Stimulated activated CD4-positive, alpha-beta T cell treated with anti-CD3 and anti-CD28 coated beads, Interleukin-1b, Interleukin-23, amount 100 ng/mL, for 4 hours (primary cell): ENCODE measurements at regions not wholly inside any gene's neighbourhood (a gene's known extent, or its start where the extent isn't known, plus 50 kb on each side); places are given as distances from the start of the nearest gene placed in this dataset.
A peak's percentile ranks its signal among the peaks of the same experiment; 100 is the strongest.
"Not testable (repeated sequence)": the region's sequence is repeated elsewhere in the genome, so short reads cannot be mapped to it uniquely, and the experiment has no call there.

ENCODE experiments used
- DNase-seq, 2 donors: peaks; one replicate each; pipeline ENCODE4 v3.0.0-alpha.2; 2020; ENCODE audit warnings: low read depth in 2 of 2

DNA sequence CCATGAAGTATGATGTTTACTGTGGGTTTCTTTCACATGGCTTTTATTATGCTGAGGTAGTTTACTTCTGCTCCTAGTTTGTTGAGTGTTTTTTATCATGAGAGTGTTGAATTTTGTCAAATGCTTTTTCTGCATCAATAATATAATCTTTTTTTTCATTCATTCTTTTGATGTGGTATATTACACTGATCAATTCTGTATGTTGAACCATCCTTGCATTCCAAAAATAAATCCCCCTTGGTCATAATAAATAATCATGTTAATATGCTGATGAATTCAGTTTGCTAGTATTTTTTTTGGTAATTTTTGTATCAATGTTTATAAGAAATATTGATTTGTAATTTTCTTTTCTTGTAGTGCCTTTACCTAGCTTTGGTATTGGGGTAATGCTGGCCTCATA lies 97.9 kb upstream of the ZNF648 start:
- no peak for DNase-seq

DNA sequence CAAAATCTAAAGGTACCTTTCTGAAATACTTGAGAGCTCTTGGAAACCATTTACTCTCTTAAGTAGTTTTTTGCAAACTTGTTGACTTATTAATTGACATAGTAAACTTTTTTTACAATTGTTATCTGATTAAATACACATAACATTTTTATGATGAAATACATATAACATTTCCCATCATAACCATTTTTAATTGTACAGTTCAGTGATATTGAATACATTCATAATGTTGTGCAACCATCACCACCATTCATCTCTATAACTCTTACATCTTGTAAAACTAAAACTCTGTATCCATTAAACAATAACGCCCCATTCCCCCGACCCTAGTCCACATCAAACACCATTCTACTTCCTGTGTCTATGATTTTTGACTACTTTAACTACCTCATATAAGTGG lies 95.7 kb upstream of the ZNF648 start:
- DNase-seq, result no peak

DNA sequence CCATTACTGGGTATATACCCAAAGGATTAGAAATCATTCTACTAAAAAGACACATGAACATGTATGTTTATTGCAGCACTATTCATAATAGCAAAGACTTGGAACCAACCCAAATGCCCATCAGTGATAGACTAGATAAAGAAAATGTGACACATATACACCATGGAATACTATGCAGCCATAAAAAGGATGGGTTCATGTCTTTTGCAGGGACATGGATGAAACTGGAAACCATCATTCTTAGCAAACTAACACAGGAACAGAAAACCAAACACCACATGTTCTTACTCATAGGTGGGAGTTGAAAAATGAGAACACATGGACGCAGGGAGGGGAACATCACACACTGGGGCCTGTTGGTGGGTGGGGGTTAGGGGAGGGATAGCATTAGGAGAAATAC lies 92.9 kb upstream of the ZNF648 start:
- not testable (repeated sequence) for DNase-seq

DNA sequence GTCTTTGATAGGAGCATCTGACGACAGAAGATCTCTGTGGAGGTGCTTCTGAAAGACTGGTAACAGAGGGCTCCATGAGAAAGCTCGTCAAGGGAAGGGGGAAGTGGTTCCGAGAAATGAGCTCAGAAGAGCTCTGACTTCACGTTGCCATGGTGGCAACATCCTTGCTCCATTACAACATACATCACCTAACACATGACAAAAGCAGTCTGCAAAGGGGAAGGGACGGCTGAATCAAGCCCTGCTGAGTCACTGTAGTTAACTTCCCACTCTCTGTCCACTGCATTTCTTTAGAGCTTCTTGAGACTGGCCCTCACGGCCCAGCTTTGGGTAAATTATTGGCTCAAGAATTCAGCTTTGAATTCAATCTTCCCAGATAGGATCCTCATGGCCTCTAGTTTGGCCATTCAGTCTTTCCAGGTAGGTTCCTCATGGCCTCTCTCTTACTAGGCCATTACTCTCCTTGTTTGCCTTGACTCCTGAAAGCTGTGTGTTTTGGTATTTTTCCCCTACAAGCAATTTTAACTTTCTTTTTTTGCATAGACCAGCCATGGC lies 88.0 kb upstream of the ZNF648 start:
- DNase-seq, result no peak

DNA sequence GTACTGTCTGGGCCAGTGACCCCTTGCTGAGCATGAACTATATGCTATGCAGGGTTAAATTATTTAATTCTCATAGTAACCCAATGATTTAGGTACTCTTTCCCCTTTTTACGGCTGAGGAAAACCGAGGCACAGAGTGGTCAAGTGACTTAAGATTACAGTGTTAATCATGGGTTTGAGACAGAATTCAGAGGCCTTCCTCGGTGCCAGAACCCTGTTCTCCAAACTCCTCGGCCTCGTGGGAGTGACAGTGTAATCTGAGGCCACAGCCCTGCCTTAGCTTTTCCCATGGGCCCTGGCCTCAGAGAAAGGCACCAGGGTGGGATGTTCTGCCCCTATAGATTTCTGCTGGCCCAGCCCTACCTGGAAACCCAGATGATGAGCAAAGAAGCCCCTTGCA lies 86.4 kb upstream of the ZNF648 start:
- DNase-seq, result no peak

DNA sequence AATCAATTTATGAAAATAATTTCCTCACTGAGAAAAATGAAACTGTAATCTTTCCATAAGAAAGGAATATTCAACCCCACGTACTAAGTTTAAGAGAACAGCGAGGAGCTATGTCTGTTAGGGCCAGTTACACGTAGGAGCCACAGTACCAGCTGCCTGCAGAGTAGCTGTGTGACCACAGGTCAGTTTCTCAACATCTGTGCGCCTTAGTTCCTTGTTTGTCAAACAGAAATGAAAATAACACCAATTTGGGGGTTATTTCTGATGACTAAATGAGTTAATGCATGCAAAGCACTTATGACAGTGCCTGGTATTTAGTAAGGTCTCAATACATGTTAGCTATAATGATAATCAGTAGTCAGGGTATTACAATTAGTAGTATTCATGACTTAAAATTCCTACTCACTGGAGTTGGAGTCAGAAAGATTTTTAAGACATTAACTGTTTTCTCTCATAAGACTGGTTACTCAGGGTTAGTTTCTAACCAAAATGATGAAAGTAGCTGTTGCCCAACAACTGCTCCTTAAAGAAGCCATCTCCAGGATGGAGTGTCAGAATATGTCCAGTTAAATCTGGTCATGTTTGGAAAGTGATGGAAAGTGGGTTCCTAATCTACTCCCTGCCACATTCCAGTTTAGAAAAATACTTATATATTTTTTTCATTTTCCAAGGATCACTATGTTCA lies 85.8 kb upstream of the ZNF648 start:
- no peak for DNase-seq

DNA sequence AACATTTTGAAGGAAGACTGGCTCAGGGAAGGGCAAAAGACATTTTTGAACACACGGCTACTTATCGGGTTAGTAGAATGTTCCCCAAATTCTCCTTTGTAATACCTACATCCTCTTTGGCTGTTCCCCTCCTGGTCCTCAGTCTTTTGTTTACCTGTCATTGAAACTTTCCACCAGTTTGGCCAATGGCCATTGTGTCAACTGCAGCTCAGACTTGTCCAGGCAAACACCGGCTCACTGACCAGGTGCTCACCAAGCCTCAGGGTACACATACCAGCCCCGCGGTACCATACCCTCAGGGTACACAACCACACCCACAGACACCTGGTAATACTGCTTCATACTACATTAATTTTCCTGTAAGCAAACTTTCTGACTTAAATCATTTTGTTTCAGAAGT lies 84.8 kb upstream of the ZNF648 start:
- no peak for DNase-seq

DNA sequence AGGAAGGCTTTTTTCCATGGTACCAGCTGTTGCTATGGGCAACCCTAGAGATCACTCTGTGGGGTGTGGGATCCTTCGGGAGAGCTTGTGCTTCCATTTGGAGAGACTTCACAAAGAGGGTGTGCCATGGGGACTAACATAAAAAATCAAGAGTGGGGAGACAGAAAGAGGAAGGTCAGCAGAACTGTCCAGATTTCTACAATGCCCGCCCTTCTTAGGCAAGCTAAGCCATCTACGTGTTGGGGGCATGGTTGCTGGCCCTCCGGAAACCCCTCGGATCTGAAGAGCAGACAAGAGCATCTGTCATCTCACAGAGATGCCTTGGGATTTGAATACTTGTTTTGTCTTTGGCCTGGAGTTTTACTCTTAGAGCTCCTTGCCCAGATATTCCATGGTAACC lies 83.9 kb upstream of the ZNF648 start:
- DNase-seq, result no peak

DNA sequence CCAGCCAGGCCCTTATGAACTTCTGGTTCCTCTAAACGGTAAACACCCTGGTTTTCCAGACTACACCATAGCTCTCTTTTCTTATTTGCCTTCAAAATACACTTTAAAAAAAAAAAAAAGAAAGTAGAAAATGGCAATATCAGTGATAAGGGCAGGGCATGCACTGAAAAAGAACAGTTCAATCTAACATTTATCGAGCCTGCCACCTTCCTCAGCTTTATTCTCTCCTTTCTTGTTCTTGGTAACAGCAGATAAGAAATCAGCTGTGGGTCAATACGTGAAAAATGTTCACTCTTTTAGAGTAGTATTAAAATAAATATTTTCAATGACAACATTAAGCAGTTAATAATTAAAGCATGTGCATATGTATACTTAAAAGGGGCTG lies 83.1 kb upstream of the ZNF648 start:
- no peak for DNase-seq

DNA sequence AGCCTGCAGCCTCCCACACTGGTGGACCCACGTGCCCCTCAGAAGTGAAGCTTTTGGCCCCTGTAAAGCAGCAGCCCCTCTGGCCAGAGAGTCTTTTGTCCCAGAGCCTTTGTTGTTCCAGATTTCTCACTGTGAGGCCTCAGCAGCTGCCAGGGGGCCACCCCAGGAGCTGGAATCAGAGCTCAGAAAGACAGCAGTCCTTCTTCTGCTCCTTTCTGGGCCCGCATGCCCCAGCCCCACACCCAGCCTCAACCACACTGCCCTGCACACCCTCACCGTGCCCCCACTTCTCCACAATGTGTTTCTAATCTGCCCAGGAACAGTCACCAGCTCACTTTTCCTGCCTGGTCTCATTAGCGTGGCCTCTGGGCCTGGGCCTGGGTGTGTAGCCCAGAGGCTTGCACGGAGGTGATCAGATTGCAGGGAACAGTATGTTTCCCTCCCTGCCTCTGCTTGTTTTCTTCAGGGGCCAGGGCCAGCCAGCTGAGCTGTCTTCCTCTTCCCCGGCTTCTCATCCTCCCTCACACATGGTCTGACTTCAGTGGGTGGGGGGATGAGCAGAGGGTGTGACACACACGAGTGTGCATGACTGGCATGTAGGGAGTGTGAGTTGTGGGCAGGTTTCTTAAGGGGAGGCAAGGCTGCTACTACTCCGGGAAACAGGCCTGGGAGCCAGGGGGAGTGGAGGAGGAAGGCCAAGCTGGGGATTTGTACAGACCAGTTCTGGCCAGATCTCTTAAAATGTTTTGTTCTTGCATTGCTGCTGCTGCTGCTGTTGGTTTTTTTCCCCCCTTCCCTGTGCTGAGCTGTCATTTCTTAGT lies 82.5 kb upstream of the ZNF648 start:
- no peak for DNase-seq

DNA sequence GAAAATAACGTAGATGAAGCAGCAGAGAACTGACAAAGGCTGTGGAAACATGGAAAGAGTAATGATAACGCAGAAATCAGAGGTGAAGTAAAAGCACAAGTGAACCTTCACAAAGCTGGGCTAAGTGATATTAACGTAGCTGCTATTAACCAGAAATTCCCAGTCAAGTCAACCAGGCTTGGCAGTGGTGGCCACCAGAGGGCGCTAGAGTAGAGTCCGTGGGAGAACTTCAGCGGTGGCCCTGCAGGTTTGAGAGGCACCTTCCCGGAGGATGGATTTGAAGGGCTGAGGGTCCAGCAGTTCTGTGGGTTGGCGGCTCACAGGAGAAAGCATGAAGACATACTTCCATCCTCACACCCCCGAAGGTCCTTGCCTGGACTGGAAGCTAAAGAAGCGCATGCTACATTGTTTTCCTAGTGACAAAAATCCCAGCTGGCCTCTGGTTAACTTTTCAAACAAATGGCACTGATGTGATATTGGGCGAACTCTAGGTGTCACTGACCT lies 81.7 kb upstream of the ZNF648 start:
- peak; percentile 87 to 88 for DNase-seq

DNA sequence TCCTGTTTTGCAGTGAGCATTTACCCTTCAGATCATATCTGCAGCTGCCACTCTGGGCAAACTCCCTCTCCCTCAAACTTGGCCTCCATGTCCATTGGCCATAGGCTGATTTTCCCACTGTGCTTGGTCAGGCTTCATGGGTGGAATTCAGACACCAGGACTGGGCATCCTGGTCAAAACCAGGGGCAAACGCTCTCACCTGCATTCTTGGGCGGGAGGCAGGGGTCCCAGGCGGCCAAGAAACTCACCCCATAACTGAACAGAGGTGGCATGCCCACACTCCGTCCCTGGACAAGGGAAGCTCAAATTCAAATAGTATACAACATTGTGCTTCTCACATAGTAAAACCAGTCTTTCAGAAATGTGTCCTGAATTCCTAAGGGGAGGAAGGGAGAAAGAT lies 81.1 kb upstream of the ZNF648 start:
- no peak for DNase-seq

DNA sequence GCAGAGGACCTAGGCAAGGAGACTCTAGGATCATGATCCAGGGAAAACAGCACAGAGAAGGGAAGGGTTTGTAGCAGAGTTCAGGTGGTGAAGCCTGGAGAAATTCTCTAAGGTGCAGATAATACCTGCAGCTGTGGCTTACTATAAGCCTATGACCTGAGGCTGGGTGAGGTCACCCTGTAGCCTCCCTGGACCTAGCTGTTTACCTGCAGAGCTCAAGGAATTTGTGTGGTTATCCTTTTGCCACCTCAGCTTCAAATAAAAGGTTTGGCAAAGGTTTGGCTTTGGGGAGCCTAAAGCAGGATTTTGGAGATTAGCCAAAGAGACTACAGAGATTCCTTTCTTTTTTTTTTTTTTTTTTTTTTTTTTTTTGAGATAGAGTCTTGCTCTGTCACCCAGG lies 79.5 kb upstream of the ZNF648 start:
- no peak for DNase-seq

DNA sequence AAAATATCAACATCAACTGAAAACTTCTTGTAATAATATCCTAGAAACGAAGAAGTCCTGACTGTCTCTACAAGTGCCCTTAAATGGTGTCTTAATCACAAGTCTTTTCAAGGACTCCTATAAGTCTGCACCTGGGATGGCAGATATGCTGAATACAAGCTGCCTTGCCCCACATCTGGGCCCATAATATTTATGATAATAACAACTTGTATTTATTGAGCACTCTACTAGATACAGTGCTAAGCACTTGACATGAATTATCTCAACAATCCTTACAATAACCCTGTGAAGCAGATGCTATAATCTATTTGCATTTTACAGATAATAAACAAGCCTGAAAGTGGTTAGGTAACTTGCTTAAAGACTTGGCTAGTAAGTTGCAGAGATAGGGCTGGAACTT lies 78.0 kb upstream of the ZNF648 start:
- DNase-seq, result no peak

DNA sequence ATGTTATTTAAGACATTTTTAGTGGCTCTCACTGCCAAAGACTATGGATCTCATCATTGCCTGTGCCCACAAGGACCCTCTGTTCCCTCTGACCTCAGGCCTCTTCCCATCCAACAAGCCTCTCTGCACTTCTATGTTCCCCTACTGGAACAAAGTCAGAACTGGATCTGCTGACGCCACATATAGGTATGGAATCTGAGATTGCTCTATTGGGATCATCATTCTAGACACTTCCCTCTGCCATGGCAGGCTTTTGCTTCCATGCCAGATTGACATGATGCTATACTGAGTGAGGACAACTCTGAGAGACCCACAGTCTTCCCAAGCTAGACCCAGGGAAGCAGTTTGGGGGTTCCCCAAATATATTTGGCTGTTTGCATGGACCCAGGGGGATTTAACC lies 76.0 kb upstream of the ZNF648 start:
- DNase-seq, result no peak

DNA sequence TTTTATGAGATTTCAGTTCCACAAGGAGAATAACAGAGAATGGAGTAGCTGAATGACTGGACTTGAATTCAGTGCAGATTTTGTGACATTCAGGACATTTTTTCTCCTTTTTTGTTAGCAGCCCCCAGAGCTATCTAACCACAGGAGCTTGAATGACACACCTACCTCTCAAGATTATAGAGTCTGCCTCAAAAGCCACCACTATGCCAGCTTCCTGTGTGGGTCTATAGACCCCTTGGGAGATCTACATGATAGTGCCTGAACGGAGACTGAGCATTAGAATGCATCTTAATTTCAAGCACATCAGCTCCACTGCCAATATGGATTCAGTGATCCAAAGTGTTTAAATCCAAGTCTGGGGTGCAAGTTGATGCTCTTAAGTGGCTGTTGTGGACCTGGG lies 74.4 kb upstream of the ZNF648 start:
- no peak for DNase-seq

DNA sequence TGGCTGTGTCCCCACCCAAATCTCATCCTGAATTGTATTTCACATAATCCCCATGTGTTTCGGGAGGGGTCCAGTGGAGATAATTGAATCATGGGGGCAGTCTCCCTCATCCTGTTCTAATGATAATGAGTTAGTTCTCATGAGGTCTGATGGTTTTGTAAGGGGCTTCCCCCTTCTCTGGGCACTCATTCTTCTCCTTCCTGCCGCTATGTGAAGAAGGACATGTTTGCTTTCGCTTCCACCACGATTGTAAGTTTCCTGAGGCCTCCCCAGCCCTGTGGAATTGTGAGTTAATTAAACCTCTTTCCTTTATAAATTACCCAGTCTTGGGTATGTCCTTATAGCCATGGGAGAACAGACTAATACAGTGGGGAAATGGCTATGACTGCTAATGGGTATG lies 72.7 kb upstream of the ZNF648 start:
- DNase-seq, result no peak

DNA sequence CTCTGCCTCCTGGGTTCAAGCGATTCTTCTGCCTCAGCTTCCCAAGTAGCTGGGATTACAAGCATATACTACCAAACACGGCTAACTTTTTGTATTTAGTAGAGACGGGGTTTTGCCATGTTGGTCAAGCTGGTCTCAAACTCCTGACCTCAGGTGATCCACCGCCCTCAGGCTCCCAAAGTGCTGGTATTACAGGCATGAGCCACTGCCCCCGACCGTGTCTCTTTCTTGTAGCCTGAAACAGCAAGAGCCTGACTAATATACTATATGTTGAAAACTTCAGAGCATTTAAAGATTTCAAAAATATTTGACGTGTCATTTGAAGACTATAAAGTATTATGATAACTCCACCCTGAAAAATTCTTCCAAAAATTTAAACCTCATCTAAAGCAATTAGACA lies 71.7 kb upstream of the ZNF648 start:
- no peak for DNase-seq

DNA sequence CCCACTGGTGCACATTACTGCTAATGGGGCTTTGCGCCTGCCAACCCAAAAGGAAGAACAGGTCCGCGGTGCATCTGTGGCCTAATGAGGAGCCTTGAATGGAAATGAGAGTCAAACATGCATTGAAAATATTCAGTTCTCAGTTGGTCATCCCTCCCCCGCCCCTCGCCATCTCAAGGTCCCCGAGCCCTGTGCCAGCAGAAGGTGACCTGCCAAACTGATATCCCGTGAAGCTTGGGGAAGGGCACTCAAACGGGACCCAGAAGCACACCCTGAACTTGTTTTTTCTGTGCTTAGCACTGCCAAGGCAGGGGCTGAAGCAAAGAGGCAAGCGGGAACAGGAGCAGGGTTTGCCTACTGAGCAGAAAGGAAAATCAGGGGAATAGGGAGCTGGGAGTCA lies 67.9 kb upstream of the ZNF648 start:
- no peak for DNase-seq

DNA sequence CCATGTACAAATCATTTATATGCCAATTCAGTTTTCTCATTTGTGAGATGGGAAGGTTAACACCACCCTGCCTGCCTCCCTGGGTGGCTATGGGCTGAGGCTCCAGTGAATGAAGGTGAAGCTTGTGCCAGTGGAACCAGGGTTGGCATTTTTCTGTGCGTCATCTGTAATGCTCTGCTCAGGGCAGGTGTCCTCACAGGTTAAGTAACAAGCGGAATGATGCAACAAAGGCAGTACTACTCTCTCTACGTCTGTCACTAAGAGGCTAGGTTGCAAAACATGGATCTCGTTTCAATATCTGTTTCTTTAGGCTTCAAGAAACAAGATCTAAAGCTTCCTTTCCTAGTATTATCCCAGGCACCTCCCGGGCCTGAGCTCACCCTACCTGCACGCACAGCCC lies 67.0 kb upstream of the ZNF648 start:
- no peak for DNase-seq

DNA sequence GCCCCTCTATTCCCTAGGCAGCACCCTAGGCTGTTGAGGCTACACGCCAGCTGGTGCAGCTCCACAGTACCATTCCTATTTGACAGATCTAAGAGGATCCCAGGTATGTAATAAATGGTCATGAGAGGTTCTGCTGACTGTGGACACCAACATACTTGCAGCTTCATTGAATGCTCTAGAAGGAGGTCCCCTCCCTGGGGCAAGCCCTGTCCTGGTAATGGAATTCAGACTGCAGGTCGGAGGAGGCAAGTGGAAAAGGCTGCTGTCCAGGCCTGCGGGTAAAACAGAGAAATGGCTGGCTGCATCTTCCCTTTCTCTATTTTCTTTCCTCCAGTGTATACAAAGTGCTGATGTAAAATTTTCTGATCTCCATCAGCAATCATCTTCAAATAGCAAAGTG lies 66.1 kb upstream of the ZNF648 start:
- DNase-seq, result no peak

DNA sequence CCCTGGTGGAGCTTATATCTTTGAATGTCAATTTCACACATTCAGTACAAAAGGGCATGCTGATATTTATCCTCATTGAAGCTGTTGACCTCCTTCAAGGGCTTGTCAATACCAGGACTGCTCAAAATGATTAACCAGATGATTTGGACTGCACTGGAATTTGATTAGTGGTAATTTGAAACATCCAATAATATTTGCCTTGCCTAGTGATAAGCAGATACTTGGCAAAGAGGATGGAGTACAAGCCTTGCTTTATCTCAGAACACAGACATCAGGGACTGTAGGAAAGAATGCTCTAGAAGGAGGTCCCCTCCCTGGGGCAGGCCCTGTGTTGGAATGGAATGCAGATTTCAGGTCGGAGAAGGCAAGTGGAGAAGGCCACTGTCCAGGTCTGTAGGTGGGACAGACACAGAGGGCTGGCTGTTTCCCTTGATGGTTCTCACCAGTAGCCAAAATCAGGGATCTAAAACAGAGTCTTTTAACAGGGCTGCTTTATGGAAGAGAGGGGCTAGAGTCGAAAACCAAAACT lies 64.8 kb upstream of the ZNF648 start:
- no peak for DNase-seq

DNA sequence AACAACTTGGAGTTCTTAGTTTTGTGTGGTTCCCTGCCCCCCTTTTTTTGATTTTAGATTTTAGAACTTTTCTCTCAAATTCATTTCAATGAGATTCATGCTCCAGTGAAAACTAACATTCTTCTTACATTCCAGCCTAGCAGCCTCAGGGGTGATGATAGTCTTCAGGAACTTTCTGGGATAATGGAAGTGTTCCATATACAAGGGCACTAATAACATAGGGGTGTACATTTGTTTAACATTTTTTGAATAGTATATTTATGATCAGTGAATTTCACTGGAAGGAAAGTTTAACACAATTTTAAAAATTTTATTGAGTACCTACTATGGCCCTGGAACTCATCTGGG lies 61.4 kb upstream of the ZNF648 start:
- no peak for DNase-seq
